OCI-LY7 (cell line): ENCODE measurements at regions not wholly inside any gene's neighbourhood (a gene's known extent, or its start where the extent isn't known, plus 50 kb on each side); places are given as distances from the start of the nearest gene placed in this dataset.

Experiments
- CTCF ChIP-seq: fragments of 200-600 bp; sonication (generic); conservative IDR thresholded peaks from 2 replicates; pipeline ENCODE4 v1.5.1; 2014; ENCODE audit warnings: mild to moderate bottlenecking, antibody characterized with exemption, low read length, moderate library complexity, mixed read lengths
- EZH2phosphoT487 ChIP-seq: fragments of 200-600 bp; sonication (generic); IDR thresholded peaks from 2 replicates; pipeline ENCODE4 v1.6.1; 2018; ENCODE audit warnings: low read depth, borderline replicate concordance, mild to moderate bottlenecking, mixed run types, antibody characterized with exemption, low read length, moderate library complexity, mixed read lengths

GRCh38 chr12:105573574-105573973 lies 243.1 kb downstream of the C12orf75 start:
- TF ChIP-seq CTCF, result no peak
- TF ChIP-seq EZH2phosphoT487, result no peak
